Suppressor macrophage treated with lipopolysaccharide for 1 hour (primary cell): ENCODE measurements at regions not wholly inside any gene's neighbourhood (a gene's known extent, or its start where the extent isn't known, plus 50 kb on each side); places are given as distances from the start of the nearest gene placed in this dataset.

Source experiments
- DNase-seq, 3 donors: peaks; one replicate each; pipeline ENCODE4 v3.0.0-alpha.2; 2020 to 2022

- no peak for DNase-seq
Observed at GRCh38 chr1:14545422-14546025, 53.0 kb upstream of the KAZN start.

- no peak for DNase-seq
Observed at GRCh38 chr1:14546416-14546815, 52.1 kb upstream of the KAZN start.
